GM18507 (cell line): ENCODE measurements at regions not wholly inside any gene's neighbourhood (a gene's known extent, or its start where the extent isn't known, plus 50 kb on each side); places are given as distances from the start of the nearest gene placed in this dataset.

Experiments used
- DNase-seq: peaks from one replicate; pipeline ENCODE4 v3.0.0; 2011; ENCODE audit warnings: low read depth; ENCODE audit not compliant: insufficient read length; ENCODE audit errors: extremely low spot score
- FAIRE-seq: peaks from 2 replicates; lab custom pipeline; 2011; peaks lifted over from hg19 to GRCh38; lab: Jason Lieb, UNC

- FAIRE-seq = no peak
- DNase-seq = no peak
Observed at GRCh38 chr3:80465746-80466145, 697.9 kb upstream of the ROBO1 start.

- FAIRE-seq = no peak
Observed at GRCh38 chr3:80451393-80451792, 683.6 kb upstream of the ROBO1 start.

GRCh38 chr3:80445641-80446040, 677.8 kb upstream of the ROBO1 start:
- FAIRE-seq (no peak), DNase-seq (no peak)

More at GRCh38 chr3:80451393-80451792, 683.6 kb upstream of the ROBO1 start:
- no peak for DNase-seq

GRCh38 chr3:80445053-80445452, 677.3 kb upstream of the ROBO1 start:
- DNase-seq (no peak), FAIRE-seq (no peak)

- no peak for FAIRE-seq
- no peak for DNase-seq
Observed at GRCh38 chr3:80439490-80439889, 671.7 kb upstream of the ROBO1 start.

GRCh38 chr3:80434366-80434765, 666.6 kb upstream of the ROBO1 start:
- no peak for FAIRE-seq
- no peak for DNase-seq

GRCh38 chr3:80424951-80425350, 657.2 kb upstream of the ROBO1 start:
- FAIRE-seq = no peak

GRCh38 chr3:80408030-80408721, 640.4 kb upstream of the ROBO1 start:
- no peak for FAIRE-seq
- no peak for DNase-seq

More at GRCh38 chr3:80424951-80425350, 657.2 kb upstream of the ROBO1 start:
- DNase-seq = no peak

GRCh38 chr3:80405618-80406017, 637.8 kb upstream of the ROBO1 start:
- FAIRE-seq (no peak), DNase-seq (no peak)

GRCh38 chr3:80395023-80395422, 627.2 kb upstream of the ROBO1 start:
- FAIRE-seq = no peak
- no peak for DNase-seq

- DNase-seq (no peak), FAIRE-seq (no peak)
Observed at GRCh38 chr3:80391573-80391972, 623.8 kb upstream of the ROBO1 start.

- FAIRE-seq = no peak
- DNase-seq = no peak
Observed at GRCh38 chr3:80384811-80385210, 617.0 kb upstream of the ROBO1 start.

GRCh38 chr3:80374423-80374822, 606.6 kb upstream of the ROBO1 start:
- no peak for FAIRE-seq

GRCh38 chr3:80368616-80369015, 600.8 kb upstream of the ROBO1 start:
- DNase-seq (no peak), FAIRE-seq (no peak)

More at GRCh38 chr3:80374423-80374822, 606.6 kb upstream of the ROBO1 start:
- DNase-seq = no peak

- DNase-seq = no peak
- FAIRE-seq = no peak
Observed at GRCh38 chr3:80366808-80367548, 599.2 kb upstream of the ROBO1 start.

- DNase-seq (no peak), FAIRE-seq (no peak)
Observed at GRCh38 chr3:80357761-80358160, 590.0 kb upstream of the ROBO1 start.

GRCh38 chr3:80355144-80355543, 587.3 kb upstream of the ROBO1 start:
- DNase-seq (no peak), FAIRE-seq (no peak)

- no peak for DNase-seq
- FAIRE-seq = no peak
Observed at GRCh38 chr3:80351201-80351600, 583.4 kb upstream of the ROBO1 start.

- FAIRE-seq = no peak
- no peak for DNase-seq
Observed at GRCh38 chr3:80350771-80351170, 583.0 kb upstream of the ROBO1 start.

GRCh38 chr3:80338366-80338765, 570.6 kb upstream of the ROBO1 start:
- no peak for DNase-seq
- FAIRE-seq = no peak

GRCh38 chr3:80334534-80334933, 566.7 kb upstream of the ROBO1 start:
- FAIRE-seq = no peak

More at GRCh38 chr3:80334534-80334933, 566.7 kb upstream of the ROBO1 start:
- no peak for DNase-seq
